Nucleus accumbens (tissue), 56 donors: ENCODE measurements at regions not wholly inside any gene's neighbourhood (a gene's known extent, or its start where the extent isn't known, plus 50 kb on each side); places are given as distances from the start of the nearest gene placed in this dataset.

Experiments used
- DNase-seq, 56 donors: peaks; one replicate each; lab custom pipeline; 2025; lab: John Stamatoyannopoulos, UW

DNA sequence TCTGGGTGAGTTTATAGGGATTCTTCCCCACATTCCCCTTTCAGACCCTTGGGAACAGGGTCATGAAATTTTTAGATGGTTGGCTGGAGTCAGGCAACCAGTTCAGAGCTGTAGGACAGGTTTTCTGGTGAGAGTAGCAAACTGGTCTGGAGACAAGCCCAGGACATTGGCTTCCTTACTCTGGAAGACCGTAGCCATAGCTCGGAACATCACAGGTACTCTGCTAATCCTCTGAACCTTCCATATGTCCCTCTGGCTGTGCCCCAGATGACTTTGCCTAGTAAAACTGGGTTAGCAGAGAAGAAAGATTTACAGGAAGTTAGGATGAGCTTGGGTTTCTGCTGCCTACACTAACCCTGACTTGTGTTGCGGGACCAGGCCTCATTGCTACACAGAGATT, 104.5 kb upstream of the MKLN1 start:
- no peak for DNase-seq

- no peak for DNase-seq
Measured at GRCh38 chr7:131224996-131225395, 102.7 kb upstream of the MKLN1 start.

DNA sequence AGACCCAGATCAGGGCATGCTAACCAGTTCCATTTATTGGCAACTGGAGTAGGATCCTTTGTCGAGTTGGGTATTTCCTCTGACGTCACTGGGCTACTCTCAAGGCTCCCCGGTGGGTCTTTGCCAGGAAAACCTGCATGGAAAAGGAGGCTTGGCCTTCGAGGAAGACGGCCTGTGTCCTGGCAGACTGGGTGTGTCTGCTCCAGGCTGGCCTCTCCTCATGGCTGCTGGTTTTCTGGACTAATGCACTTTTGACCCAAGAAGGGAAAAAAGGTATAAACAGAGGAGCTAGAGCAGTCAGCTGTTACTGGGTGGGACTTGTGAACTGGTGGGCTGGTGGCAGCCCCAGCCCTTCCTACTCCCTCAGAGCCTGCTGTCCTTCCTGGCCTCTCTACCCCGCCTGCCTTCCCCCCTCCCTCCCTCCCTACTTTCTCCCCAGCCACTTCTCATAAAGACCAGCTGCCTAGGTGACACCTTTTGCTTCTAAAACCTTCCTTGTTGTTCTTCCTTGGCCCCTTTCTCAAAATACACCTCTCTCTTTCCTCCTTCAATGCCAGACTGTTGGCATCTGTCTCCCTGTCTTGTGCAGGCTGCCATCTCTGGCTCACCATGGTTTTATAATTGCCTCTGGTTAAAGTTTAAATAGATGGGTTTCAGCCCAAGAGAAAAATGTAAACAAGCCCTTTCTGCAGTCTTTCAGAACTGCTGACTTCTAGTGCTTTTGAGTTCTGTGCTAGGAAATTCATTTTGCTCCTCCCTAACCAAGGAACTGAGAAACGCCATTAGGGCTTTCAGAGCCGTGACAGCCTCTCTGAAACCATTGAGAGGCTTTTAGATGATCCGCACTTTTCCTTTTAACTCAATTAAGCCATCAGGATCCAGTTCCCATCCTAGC, 101.8 kb upstream of the MKLN1 start:
- DNase-seq, result peak in 22 of 56 donors; percentile 4 to 45 (median 14)

GRCh38 chr7:131226514-131226865, 101.2 kb upstream of the MKLN1 start:
- DNase-seq, result no peak

GRCh38 chr7:131231381-131232220, 96.1 kb upstream of the MKLN1 start:
- peak in 7 of 56 donors; percentile 1 to 29 (median 13) for DNase-seq

DNA sequence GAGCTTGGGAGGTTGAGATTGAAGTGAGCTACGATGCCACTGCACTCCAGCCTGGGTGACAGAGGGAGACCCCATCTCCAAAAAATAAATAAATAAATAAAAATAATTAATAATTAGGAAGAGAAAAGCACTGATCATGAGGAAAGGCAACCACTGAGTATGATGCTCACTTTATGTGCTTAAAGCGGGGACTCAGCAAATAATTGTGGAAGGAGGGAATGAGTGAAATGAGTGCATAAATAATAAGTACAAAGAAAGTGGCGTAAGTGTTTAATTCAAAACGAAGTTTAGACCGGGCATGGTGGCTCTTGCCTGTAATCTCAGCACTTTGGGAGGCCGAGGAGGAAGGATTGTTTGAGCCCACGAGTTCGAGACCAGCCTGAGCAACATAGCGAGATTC, 94.9 kb upstream of the MKLN1 start:
- no peak for DNase-seq

DNA sequence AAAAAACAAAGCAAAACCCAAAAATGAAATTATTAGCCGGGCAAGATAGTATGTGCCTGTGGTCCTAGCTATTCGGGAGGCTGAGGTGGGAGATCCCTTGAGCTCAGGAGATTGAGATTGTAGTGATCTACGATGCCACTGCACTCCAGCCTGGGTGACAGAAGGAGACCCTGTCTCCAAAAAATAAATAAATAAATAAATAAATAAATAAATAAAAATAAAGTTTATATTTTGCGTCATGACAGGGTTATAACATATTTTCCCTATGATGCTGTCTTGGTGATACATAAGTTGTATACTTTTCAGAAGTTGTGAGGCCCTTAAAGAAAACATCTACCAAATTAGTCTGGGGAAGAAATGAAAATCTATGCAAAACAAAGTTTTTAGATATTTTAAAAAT, 94.5 kb upstream of the MKLN1 start:
- no peak for DNase-seq

DNA sequence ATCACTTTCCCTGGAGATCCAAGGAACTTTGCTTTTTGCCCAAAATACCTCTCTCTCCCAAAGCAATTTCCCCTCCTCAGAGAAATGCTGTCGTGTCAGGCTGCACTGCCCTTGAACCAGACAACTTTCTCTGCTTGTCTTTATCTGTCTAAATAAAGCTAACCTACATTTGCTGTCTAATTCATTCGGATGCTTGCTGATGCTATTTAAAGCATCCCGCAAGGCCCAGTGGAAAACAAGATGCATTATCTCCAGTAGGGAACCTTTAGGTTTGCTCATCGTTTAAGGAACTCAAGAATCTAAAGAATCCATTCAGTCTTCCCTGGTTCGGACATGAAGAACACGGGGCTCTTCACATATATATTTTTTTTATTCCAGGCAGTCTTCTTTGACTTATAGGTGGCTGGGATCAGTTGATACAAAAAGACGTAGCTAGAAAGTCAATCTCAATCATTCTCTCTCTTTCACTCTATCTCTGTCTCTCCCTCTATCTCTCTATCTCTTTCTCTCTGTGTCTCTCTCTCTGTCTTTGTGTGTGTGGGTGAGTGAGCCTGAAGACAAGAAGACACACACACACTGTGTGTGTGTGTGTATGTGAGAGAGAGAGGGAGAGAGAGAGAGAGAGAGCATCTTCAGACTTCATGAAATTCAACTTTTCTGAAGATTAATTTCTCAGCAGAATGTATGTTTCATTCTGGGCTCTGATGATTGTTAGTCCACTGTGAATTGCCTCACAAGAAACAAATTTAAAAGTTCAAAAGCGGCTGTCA, 92.8 kb upstream of the MKLN1 start:
- no peak for DNase-seq

- peak in 37 of 56 donors; percentile 4 to 80 (median 32) for DNase-seq
Measured at GRCh38 chr7:131235489-131236317, 92.0 kb upstream of the MKLN1 start.

GRCh38 chr7:131236318-131236672, 91.4 kb upstream of the MKLN1 start:
- no peak for DNase-seq

- no peak for DNase-seq
Measured at GRCh38 chr7:131238347-131238931, 89.2 kb upstream of the MKLN1 start.

GRCh38 chr7:131241386-131241785, 86.3 kb upstream of the MKLN1 start:
- DNase-seq, result no peak

- DNase-seq, result no peak
Measured at GRCh38 chr7:131242123-131242650, 85.5 kb upstream of the MKLN1 start.

- DNase-seq, result peak in 32 of 56 donors; percentile 9 to 77 (median 33)
Measured at GRCh38 chr7:131244259-131244852, 83.3 kb upstream of the MKLN1 start.

- peak in 6 of 56 donors; percentile 8 to 17 (median 12) for DNase-seq
Measured at GRCh38 chr7:131249003-131249402, 78.7 kb upstream of the MKLN1 start.

GRCh38 chr7:131249483-131249882, 78.2 kb upstream of the MKLN1 start:
- DNase-seq, result no peak

GRCh38 chr7:131250331-131250730, 77.3 kb upstream of the MKLN1 start:
- peak in 3 of 56 donors; percentile 9 to 18 (median 12) for DNase-seq

DNA sequence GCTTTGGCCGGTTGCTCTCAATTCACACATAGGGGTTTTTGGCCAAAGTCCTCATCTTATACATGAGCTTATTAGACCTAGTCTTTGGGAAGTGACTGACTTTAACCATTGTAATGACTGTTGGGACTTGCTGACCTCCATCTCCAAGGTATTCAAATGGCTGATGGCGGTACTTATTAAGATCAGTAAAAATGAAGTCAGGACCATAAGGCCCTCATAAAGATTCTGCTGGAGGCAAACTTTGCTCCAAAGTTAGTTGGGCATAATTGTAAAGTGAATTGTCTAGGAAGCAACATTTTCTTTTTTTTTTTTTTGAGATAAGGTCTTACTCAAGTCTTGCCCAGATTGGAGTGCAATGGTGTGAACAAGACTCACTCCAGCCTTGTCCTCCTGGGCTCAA, 76.3 kb upstream of the MKLN1 start:
- DNase-seq, result no peak

GRCh38 chr7:131252976-131253375, 74.7 kb upstream of the MKLN1 start:
- DNase-seq, result no peak
